KBM-7 (cell line): ENCODE measurements at regions not wholly inside any gene's neighbourhood (a gene's known extent, or its start where the extent isn't known, plus 50 kb on each side); places are given as distances from the start of the nearest gene placed in this dataset.

Experiments used
- DNase-seq: peaks from one replicate; pipeline ENCODE4 v3.0.0-alpha.2; 2015
- in situ Hi-C: fragments of 300-500 bp; cut with MboI; formaldehyde crosslinking; loops from 2 replicates; pipeline ENCODE4 v1.14.3; 2020; ENCODE audit warnings: low sequenced_read_pairs, low pct_unique_long_range_greater_than_20kb, mixed read lengths

- no peak for DNase-seq
- in situ Hi-C loops: no loop called here
These were observed 224.9 kb downstream of the PTPRU start for GRCh38 chr1:29461115-29461739.

DNA sequence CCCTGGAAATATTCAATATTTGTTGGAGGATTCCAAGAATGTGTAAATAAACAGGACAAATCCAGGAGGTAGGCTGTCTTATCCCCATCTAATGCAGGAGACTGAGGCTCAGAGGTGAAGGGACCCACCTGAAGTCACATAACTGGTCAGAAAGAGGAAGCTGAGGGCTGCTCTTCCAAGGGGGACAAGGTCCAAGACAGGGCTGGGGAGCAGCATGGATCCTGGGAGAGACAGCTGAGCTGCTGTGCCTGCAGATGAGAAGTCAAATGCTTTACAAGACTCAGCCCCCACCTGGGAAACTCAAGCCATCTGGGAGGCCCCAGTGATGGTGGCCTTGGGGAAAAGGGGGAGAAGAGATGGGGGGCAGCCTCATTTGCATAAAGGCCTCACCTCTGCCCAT is 224.4 kb downstream of the PTPRU start:
- in situ Hi-C loops: no loop called here
- DNase-seq: no peak

DNA sequence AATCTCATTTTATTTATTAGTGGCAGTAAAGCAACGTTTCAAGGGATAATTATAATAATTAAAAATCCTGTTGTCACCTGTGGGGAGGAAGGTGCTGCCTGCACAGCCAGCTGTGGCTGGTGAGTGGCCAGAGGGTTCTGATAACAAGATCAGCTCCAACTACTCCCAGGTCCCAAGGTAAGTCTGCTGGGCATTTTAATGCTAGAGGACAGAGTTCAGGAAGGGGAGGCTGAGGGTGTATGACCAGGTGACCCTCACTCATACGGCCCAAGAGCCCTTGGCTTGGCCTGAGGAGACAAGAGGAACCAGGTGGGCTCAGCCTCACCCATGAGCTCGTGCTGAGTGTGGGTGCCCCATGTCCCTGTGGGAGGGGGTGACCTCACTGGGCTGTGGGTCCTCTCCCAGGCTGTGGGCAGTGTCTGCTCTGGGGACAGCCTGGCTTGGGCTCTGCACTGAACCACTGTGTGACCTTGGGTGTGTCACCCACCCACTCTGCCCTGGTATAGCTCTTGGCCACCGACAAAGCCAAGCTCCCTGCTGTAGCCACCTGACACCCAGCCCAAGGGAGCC is 223.8 kb downstream of the PTPRU start:
- in situ Hi-C loops: no loop called here
- no peak for DNase-seq

DNA sequence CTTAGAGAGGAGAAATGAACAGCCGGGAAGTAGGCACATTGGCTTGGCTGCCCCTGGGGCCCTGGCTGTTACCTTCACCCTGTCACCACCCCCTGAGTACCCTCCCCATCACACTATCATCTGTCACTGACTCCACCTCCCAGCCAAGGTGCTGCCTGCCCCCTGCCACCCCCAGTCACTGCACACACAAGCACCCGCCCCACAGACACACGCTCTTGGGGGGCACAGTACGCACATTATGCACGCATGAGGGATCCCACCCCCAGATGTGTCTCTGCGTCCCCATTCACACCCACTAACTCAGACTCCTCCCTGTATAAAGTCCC is 223.3 kb downstream of the PTPRU start:
- in situ Hi-C loops: no loop called here

GRCh38 chr1:29458737-29459619 is 222.7 kb downstream of the PTPRU start:
- in situ Hi-C loops: no loop called here
- DNase-seq: no peak

More for the DNA sequence above, 223.3 kb downstream of the PTPRU start:
- DNase-seq: no peak

DNA sequence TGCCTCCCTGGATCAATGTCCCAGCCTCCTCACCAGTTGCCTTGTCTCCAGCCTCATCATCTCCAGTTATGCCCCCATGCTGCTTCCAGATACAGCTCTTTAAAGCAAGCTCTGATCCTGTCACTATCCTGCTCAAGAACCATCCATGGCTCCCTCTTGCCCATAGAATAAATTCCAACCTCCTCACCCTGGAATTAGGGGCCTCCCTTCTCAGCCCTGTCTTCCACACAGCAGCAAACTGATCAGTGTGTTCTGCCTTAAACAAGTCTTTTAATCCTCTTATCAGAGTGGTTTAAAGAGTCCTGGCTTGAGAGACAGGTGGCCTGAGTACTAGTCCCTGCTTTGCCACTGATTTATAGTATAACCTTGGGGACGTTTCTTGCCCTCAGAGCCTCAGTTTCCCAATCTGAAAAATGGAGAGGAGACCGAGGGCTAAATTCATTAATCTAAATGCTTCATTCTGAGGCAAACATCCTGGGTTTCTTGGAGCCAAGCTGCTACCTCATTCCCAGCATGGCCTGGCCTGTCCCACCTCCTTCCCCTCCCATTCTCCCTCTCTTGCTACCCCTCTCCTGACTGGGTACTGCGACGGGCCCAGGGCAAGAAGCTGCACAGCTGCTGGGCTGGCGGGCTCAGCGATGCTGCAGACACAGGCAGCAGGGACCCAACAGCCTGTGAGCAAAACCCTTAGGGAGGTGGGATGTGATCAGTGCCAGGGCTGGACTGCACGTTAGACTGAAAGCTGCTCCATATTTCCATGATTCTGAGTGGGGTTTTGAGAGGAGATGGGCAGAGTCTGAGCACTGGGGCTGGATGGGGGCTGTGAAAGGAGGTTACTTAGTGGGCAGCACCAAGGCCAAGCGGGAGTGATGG is 221.4 kb downstream of the PTPRU start:
- in situ Hi-C loops: no loop called here
- DNase-seq: no peak

GRCh38 chr1:29456685-29457435 is 220.5 kb downstream of the PTPRU start:
- no peak for DNase-seq
- in situ Hi-C loops: no loop called here

DNA sequence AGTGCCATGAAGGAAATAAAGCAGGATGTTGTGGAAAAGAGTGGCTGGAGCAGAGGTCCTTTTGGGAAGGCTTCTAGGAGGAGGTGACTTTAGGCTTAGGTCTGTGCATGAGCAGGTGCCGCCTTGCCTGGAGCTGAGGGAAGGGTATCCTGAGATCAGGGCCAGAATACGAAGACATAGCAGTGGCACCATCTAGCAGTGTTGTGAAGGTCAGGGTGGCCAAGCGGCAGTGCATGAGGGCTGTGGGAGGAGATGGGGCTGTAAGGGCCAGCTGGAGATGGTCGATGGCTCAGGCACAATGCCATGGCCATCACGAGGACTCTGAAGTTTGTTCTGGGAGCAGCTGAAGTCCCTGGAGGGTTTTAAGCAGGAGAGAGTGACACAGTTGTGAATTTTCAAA is 219.5 kb downstream of the PTPRU start:
- in situ Hi-C loops: no loop called here
- no peak for DNase-seq

DNA sequence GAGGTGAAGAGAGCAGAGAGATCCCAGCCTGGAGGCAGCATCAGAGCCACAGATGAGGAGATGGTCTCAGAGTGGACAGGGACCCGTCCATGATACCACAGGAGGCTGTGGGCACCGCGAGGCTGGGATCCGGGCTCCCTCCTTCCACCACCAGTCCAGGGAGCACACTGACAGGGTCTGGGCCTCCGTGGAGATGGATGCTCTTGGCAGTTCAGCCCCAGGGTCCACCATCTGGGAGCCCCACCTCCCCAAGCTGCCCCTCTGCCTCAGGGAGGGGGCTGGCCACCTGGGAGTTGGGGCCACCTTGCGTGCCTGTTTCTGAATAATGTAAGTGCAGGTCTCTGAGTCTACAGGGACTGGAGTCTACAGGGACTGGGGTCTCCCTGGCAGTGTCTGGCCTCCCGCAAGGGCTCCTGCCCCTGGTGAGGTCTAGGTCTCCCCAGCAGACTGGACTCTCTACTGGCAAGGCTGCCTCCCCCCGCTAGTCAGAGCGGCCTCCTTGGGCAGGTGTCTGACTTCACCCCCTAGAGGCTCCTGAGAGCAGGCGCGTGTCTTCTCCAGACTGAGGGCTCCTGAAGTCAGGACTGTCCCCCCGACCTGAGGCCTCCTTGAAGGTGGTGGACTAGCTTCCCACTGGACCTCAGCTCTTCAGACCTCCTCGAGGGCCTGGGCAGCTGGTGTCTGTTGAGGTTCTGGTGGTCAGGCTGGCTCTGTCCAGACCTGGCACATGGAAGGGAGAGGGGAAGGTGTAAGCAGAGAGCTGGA is 218.5 kb downstream of the PTPRU start:
- in situ Hi-C loops: no loop called here
- DNase-seq: no peak

DNA sequence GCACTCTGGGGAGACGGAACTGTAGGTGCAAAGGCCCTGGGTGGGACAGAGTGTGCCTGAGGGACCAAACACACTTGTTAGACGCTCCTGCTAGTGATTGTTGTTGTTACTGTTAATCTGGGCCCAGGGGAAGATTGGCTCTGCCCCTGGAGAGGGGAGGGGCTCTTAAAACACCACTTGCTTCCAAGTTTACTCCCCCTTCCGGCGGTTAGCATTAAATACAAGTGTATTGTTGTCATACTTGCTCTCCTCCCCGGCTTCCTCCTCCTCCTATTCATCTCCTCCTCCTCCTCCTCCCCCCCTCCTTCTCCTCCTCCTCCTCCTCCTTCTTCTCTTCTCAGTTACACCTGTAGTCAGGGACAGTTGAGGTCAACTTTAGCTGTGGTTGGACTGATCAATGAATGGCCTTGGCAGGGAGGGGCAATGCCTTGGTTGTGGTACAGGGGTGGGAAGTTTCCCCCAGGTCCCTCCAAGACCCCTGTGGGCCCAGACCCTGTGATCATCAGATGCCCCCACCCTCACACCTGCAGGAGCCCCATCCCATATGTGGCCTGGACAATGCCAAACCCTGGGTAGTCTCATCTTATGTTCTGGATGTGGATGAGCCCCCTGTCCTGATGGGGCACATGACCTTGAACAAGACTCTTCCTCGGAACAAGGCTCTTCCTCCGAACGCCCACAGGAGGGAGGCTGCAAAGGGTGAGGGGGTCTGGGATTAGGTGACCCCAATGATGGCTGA is 217.3 kb downstream of the PTPRU start:
- peak; percentile 45 for DNase-seq
- in situ Hi-C loops: no loop called here

GRCh38 chr1:29452463-29453230 is 216.3 kb downstream of the PTPRU start:
- DNase-seq: no peak
- in situ Hi-C loops: no loop called here

DNA sequence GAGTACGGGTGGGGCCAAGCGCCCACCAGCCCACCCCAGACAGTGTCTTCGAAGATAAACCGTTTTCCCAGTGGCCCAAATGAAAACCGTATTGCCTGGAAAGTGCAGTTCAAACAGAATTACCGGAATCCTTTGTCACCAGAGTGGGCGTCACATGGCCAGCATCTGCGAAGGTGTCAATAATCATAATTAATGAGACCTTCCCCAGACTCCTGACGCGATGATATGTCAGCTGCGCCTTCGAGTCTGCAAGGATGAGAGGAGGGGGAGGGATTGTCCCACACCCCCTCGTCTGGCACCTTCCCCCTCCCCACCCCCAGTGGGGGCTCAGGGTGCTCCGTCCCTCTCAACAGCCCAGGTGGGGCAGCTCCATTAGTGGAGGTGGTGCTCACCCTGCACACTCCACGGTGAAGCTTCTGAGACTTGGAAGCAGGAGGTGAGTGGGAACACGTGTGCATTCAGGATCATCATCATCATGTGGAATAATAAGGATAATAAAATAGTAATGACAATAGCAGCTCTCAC is 215.1 kb downstream of the PTPRU start:
- no peak for DNase-seq
- in situ Hi-C loops: no loop called here

DNA sequence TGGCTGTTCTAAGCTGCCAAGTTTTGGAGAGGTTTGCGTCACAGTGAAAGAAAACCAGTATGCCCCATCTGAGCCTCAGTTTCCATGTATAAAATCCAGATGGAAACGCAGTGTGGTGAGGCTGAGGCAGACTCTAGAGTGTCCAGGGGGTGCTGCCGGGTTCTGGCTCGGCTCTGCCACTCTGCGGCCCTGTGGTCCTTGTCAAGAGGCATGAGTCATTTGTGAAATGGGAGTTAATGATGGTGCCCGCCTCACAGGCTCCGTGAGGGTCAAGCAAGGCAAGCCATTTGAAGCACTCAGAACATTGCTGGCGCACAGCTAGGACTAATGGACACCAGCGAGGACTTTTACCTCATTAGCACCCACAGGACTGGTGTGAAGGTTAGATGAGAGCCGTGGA is 214.3 kb downstream of the PTPRU start:
- in situ Hi-C loops: no loop called here

DNA sequence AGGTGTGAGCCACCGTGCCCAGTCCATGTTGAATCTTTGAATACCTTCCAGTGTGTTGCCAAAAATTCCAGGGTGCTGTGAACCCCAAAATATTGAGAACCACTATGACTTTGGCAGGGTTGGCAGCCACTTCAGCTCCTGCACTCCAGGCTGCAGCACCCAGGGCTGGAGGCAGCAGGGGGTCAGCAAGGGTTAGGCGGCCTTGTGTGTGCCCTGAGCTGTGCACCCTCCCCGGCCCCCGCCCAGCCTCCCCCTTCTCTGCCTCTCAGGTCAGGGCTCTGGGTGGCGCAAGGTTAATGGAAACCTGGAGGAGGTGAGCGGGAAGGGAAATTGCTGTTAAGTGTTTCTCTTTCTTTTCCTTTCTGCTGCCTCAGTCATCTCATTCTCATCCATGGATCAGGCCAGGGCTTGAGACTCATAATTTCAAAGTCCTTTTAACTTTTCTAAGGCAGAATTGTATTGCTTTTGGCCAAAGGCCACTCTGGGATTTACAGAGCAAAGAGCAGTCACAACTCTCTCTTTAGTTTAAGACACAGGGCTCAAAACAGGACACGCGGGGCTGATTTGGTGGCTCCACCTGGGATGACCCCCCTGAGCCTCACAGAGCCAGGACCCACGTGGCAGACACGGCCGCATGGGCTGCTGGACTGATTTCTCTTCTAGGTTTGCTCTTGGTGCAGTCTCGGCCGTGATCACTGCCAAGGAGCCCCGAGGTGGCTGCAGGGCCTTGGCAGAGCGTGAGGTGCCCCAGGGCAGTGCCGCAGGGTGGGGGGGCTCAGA is 212.3 kb downstream of the PTPRU start:
- DNase-seq: no peak
- in situ Hi-C loops: no loop called here

More for the DNA sequence above, 214.3 kb downstream of the PTPRU start:
- no peak for DNase-seq

DNA sequence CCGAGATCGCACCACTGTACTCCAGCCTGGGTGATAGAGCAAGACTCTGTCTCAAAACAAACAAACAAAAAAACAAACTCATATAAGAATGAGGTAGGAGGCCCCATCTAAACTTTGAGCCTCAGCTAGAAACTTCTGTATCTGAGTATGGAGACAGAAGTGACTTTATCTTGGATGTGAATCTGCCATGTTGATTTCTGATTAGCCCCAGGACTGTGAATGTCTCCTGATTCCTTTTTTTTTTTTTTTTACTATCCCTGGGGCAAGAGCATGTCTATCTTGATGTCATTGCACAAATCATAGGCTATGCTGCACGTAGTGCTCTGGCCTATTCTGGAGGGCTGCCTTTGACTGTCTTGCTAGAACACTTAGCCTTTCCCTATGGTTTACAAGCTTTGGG is 211.0 kb downstream of the PTPRU start:
- in situ Hi-C loops: no loop called here
- DNase-seq: no peak
